Nucleus accumbens (tissue), 56 donors: ENCODE measurements at regions not wholly inside any gene's neighbourhood (a gene's known extent, or its start where the extent isn't known, plus 50 kb on each side); places are given as distances from the start of the nearest gene placed in this dataset.
"Not testable (repeated sequence)": the region's sequence is repeated elsewhere in the genome, so short reads cannot be mapped to it uniquely, and the experiment has no call there.

Source experiments
- DNase-seq, 56 donors: peaks; one replicate each; lab custom pipeline; 2025; lab: John Stamatoyannopoulos, UW

GRCh38 chr18:41899535-41899934, 55.5 kb upstream of the PIK3C3 start:
- no peak for DNase-seq

GRCh38 chr18:41893432-41893831, 61.6 kb upstream of the PIK3C3 start:
- no peak for DNase-seq

- no peak for DNase-seq
Observed at GRCh38 chr18:41887100-41887499, 67.9 kb upstream of the PIK3C3 start.

- no peak for DNase-seq
Observed at GRCh38 chr18:41886126-41886807, 68.8 kb upstream of the PIK3C3 start.

GRCh38 chr18:41881285-41881684, 73.7 kb upstream of the PIK3C3 start:
- no peak for DNase-seq

GRCh38 chr18:41879256-41879655, 75.8 kb upstream of the PIK3C3 start:
- DNase-seq, result no peak

- no peak for DNase-seq
Observed at GRCh38 chr18:41875094-41875780, 79.8 kb upstream of the PIK3C3 start.

GRCh38 chr18:41873730-41874129, 81.3 kb upstream of the PIK3C3 start:
- no peak for DNase-seq

GRCh38 chr18:41872206-41872605, 82.8 kb upstream of the PIK3C3 start:
- no peak for DNase-seq

- no peak for DNase-seq
Observed at GRCh38 chr18:41871229-41872000, 83.6 kb upstream of the PIK3C3 start.

GRCh38 chr18:41870817-41871216, 84.2 kb upstream of the PIK3C3 start:
- no peak for DNase-seq

GRCh38 chr18:41870191-41870590, 84.8 kb upstream of the PIK3C3 start:
- no peak for DNase-seq

- not testable (repeated sequence) for DNase-seq
Observed at GRCh38 chr18:41865796-41866195, 89.2 kb upstream of the PIK3C3 start.

- no peak for DNase-seq
Observed at GRCh38 chr18:41864216-41864615, 90.8 kb upstream of the PIK3C3 start.

- no peak for DNase-seq
Observed at GRCh38 chr18:41862921-41863320, 92.1 kb upstream of the PIK3C3 start.

GRCh38 chr18:41860987-41861386, 94.0 kb upstream of the PIK3C3 start:
- DNase-seq, result no peak

GRCh38 chr18:41858761-41859555, 96.1 kb upstream of the PIK3C3 start:
- DNase-seq, result no peak

GRCh38 chr18:41853280-41853679, 101.8 kb upstream of the PIK3C3 start:
- DNase-seq, result no peak

- no peak for DNase-seq
Observed at GRCh38 chr18:41850781-41851180, 104.3 kb upstream of the PIK3C3 start.

- no peak for DNase-seq
Observed at GRCh38 chr18:41849632-41850031, 105.4 kb upstream of the PIK3C3 start.

- DNase-seq, result no peak
Observed at GRCh38 chr18:41845563-41845962, 109.5 kb upstream of the PIK3C3 start.
